ENCODE measurements at regions not wholly inside any gene's neighbourhood (a gene's known extent, or its start where the extent isn't known, plus 50 kb on each side); places are given as distances from the start of the nearest gene placed in this dataset.

DNA sequence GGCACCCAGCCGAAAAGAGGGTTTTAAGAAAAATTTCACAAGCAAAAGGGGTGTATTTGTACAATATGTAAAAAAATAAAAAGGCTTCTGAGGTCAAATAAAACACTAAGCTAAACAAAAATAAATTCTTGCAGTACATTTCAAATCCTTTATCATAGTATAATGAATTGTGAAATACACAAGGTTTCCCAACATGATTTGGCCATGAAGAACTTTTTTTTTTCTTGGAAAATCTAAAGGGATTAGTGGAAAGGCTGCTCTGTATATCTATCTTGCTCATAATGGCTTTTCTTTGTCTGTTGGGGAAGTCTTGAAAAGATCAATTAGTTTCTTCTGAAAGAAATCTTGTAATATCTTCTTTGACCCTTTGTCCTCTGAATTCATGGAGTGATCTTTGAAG lies 593.4 kb downstream of the PLPP3 start:
- TF ChIP-seq POLR2A (IDR thresholded peaks at IDR 0.05; ENCODE audit: low read length) (no peak), GATA1 (IDR thresholded peaks at IDR 0.05; ENCODE audit: low read depth, low read length) (no peak)

All from erythroblast (primary cell).